Thyroid gland (tissue), 4 donors: ENCODE measurements at regions not wholly inside any gene's neighbourhood (a gene's known extent, or its start where the extent isn't known, plus 50 kb on each side); places are given as distances from the start of the nearest gene placed in this dataset.

Experiments used
- CTCF ChIP-seq, 6 experiments: fragments of 200-600 bp in 3 of 6; fragments of 450-650 bp in 3 of 6; sonication (generic) in 3 of 6; IDR thresholded peaks; one replicate each; pipeline ENCODE4 v1.5.1; 2016 to 2019; ENCODE audit warnings: antibody characterized with exemption in 6 of 6, mild to moderate bottlenecking in 2 of 6, inconsistent platforms in 1 of 6, moderate library complexity in 1 of 6
- POLR2A ChIP-seq, 2 donors: fragments of 450-650 bp; IDR thresholded peaks; one replicate each; pipeline ENCODE4 v1.6.1; 2017; ENCODE audit warnings: antibody characterized with exemption in 2 of 2, mild to moderate bottlenecking in 2 of 2, moderate library complexity in 1 of 2

DNA sequence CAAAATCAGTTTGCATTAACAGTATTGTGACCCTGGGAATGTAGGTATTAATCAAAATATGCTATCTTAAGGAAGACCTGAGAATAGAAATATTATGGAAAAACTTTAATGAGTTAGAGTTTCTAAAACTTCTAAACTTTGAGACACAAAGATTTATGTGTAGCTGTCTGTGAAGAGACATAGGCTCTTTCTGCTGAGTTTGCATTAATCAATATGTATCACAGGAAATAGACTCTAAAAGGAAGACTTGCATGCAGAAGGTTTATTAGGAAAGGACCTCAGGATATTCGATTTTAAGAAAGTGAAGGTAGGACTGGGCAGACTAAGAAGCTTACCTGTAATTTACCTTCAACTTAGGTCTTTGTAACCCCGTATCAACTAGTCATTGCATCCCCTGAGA, 494.8 kb upstream of the NRXN1 start:
- TF ChIP-seq POLR2A (IDR thresholded peaks at IDR 0.05) (no peak), CTCF (IDR thresholded peaks at IDR 0.05) (no peak)
